ENCODE measurements at regions not wholly inside any gene's neighbourhood (a gene's known extent, or its start where the extent isn't known, plus 50 kb on each side); places are given as distances from the start of the nearest gene placed in this dataset.

DNA sequence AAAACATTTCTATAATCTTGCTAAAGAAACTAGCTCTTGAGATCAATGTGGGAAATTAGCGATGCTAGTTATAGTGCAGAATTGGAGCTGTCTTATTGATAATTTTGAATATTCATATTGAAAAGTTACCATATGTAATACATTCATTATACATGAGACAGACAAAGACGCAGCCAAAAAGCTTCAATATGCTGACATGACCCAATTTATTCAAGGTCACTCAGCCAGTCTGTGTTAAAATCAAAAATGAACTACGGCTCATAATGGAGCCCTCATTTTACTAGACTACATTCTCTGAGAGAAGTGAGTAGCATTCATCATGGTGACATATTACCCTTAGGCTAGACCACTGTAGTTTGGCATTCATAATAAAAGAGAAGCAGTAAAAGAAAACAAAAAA lies 107.3 kb upstream of the GABRG2 start:
- DNase-seq (ENCODE audit: low spot score): no peak

DNA sequence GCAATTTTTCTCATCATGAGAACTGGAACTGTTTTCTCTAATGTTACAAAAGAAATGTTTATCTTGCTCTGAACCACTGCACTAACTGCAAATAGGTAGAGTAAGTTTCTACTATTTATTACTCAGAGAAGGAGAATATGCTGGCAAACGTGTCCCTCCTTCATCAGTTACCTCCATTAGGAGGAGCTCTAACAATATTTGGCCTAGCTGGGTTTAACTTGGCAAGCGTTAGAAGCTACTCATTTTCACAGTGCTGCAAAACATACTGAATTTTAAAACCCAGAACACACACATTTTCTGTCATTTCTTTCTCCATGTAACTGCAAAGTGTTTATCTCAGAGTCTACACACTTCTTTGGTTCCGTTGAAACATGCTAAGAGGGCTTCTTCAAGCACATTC lies 101.0 kb upstream of the GABRG2 start:
- DNase-seq (ENCODE audit: low spot score): peak; percentile 8

DNA sequence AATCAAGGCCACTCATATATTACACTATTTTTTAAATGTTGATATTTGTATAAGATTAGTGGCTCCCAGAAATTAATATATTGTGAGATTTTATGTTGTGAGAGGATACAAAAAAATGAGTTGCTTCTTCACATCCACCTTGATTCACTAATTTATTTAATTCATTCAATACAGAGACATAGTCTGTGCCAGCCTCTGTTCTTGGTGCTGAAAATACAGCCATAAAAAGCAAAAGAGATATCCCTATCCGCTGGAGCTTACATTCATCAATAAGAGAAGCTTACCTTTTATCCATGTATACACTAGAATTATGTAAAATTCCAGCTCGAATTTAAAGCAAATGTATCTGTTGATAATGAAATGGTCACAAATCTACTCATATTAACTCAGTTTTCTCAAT lies 92.2 kb upstream of the GABRG2 start:
- no peak for DNase-seq (ENCODE audit: low spot score)

GRCh38 chr5:161988077-161988476 lies 79.5 kb upstream of the GABRG2 start:
- DNase-seq (ENCODE audit: low spot score): no peak
